GM12801 (cell line): ENCODE measurements at regions not wholly inside any gene's neighbourhood (a gene's known extent, or its start where the extent isn't known, plus 50 kb on each side); places are given as distances from the start of the nearest gene placed in this dataset.

Source experiments
- TF ChIP-seq, protein P1 (sequence below): IDR thresholded peaks from one replicate; pipeline ENCODE4 v1.5.1; 2011; ENCODE audit warnings: control low read depth; ENCODE audit not compliant: insufficient read length; ENCODE audit errors: extremely low read depth

- TF ChIP-seq, protein P1, sequence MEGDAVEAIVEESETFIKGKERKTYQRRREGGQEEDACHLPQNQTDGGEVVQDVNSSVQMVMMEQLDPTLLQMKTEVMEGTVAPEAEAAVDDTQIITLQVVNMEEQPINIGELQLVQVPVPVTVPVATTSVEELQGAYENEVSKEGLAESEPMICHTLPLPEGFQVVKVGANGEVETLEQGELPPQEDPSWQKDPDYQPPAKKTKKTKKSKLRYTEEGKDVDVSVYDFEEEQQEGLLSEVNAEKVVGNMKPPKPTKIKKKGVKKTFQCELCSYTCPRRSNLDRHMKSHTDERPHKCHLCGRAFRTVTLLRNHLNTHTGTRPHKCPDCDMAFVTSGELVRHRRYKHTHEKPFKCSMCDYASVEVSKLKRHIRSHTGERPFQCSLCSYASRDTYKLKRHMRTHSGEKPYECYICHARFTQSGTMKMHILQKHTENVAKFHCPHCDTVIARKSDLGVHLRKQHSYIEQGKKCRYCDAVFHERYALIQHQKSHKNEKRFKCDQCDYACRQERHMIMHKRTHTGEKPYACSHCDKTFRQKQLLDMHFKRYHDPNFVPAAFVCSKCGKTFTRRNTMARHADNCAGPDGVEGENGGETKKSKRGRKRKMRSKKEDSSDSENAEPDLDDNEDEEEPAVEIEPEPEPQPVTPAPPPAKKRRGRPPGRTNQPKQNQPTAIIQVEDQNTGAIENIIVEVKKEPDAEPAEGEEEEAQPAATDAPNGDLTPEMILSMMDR, result no peak
Measured at GRCh38 chr6:6971369-6971768, 136.4 kb upstream of the RREB1 start.

DNA sequence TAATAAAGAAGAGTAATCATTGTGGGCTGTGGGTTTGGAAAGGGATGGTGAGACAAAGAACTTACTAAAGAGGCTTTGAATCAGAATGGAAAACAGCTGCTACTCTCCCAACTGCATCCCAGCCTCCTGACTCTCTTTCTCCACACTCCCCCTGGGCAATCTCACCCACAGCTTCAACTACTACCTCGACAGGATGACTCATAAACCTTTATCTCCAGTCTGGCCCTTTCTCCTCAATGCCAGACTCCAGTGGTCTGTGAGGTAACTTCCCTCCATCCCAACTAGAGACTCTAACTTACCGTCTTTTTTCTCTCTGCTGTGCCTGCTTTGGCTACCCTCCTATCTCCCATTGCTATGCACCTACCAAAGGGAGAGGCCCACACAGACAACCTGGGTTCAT, 135.3 kb upstream of the RREB1 start:
- TF ChIP-seq, protein P1, result no peak

DNA sequence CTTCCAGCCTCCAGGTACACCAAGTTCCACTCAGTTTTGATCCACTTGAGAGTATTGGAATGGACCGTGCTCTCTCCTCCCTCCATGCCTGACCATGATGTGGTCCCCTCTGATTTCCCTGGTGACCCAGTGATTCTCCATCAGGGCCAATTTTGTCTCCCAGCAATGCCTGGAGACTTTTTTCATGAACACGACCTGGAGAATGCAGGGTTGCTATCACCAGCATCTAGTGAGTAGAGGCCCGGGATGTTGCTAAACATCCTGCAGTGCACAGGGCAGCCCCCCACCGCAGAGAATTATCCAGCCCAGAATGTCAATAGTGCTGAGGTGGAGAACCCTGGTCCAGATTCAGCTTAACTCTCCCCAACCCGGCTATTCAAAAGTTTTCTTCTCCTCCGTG, 134.0 kb upstream of the RREB1 start:
- TF ChIP-seq, protein P1, result no peak

DNA sequence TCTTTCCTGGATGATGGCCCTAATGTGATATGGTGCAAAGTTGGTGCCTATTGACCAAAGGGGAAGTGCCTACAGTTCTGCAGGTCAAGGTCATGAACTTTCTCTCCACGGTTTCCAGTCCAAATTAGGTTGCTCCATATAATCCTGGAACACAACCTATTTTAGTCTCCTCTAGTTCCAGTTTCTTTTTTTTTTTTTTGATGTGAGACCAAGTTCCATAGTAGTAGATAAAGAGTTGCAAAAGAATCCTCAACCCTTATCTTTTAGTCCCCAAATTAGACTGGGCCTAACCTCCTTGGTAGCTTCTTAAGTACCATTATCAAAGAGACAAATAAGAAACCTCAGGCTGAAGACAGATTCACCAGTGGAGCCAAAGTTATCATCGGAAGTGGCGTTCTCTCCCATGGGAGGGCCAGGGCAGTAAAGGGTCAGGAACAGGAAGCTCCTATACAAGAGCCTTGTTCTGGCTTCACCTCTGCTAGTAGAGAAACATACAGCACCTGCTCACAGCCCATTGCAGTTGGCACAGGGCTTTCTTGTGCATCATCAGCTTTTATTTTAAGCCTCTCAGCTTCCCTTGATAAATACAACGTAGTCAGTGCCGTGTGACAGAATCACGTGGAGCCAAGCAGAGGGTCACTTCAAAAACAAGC, 132.2 kb upstream of the RREB1 start:
- TF ChIP-seq, protein P1, result no peak

GRCh38 chr6:6976193-6976592, 131.6 kb upstream of the RREB1 start:
- TF ChIP-seq, protein P1, result no peak

DNA sequence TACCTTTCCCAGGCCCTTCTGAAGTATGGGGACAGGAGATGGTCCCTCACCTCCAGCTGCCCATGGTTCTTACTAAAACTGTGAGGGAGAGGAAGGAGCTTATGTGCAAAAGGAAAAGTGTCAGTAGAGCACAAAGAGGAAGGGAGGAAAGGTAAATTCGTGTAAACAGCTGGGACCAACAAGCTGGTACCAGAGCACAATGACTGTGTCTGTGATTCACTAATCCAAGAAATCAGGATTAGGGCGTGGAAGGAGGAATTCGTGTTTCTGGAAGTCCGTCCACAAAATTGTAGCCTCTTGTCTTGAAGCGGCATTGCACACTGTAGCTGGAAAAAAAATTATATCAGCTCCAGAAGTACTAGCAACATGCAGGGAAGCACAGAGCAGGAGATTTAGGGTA, 129.0 kb upstream of the RREB1 start:
- TF ChIP-seq, protein P1, result no peak

DNA sequence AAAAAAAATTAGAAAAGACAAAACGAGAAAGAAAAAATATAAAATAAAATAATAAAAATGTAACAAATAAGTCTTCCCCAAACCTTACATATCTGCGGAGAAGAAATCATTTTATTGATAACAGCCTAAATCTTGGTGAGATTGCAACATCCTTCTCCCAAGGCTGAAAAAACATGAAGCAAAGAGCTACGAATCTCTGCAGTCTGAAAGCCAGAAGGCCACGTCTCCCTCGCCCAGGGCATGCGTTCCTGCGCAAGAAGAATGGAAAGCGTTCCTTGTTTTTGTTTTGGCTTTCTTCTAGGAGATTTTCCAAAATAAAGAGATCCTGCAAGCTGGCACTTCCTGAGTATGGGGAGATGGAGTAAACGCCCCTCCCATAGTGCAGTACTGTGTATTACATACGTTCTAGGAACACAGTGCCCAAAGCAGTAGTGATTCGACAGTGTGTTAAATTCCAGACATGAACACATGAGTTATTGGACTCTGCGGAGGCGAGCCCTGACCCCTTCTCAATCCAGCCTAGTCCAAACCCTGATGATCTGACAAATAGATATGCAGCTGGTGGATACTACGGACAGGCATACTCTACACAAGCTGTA, 126.7 kb upstream of the RREB1 start:
- TF ChIP-seq, protein P1, result no peak
